GM12865 (cell line): ENCODE measurements at regions not wholly inside any gene's neighbourhood (a gene's known extent, or its start where the extent isn't known, plus 50 kb on each side); places are given as distances from the start of the nearest gene placed in this dataset.

Source experiments
- DNase-seq: peaks from one replicate; pipeline ENCODE4 v3.0.0; 2010; ENCODE audit warnings: low read depth
- H3K4me3 ChIP-seq: 2 replicates; pipeline ENCODE4 v1.5.1; 2011; ENCODE audit warnings: mild to moderate bottlenecking, low read depth, low read length, control low read depth
- TF ChIP-seq, protein P1 (sequence below): IDR thresholded peaks from 2 replicates; pipeline ENCODE4 v1.5.1; 2011; ENCODE audit warnings: low read length, control low read depth, low read depth, inconsistent platforms; ENCODE audit not compliant: insufficient read depth; ENCODE audit errors: missing control alignments

- H3K4me3 ChIP-seq = no peak overlapping the region
- DNase-seq = no peak
- TF ChIP-seq, protein P1, sequence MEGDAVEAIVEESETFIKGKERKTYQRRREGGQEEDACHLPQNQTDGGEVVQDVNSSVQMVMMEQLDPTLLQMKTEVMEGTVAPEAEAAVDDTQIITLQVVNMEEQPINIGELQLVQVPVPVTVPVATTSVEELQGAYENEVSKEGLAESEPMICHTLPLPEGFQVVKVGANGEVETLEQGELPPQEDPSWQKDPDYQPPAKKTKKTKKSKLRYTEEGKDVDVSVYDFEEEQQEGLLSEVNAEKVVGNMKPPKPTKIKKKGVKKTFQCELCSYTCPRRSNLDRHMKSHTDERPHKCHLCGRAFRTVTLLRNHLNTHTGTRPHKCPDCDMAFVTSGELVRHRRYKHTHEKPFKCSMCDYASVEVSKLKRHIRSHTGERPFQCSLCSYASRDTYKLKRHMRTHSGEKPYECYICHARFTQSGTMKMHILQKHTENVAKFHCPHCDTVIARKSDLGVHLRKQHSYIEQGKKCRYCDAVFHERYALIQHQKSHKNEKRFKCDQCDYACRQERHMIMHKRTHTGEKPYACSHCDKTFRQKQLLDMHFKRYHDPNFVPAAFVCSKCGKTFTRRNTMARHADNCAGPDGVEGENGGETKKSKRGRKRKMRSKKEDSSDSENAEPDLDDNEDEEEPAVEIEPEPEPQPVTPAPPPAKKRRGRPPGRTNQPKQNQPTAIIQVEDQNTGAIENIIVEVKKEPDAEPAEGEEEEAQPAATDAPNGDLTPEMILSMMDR = no peak
Observed at GRCh38 chr9:4371108-4371507, 71.2 kb upstream of the GLIS3 start.

- no peak for DNase-seq
- H3K4me3 ChIP-seq = no peak overlapping the region
- TF ChIP-seq, protein P1 = no peak
Observed at GRCh38 chr9:4370501-4370900, 70.6 kb upstream of the GLIS3 start.

GRCh38 chr9:4366591-4367330 is 66.9 kb upstream of the GLIS3 start:
- peak; percentile 56 for DNase-seq
- H3K4me3 ChIP-seq = no peak overlapping the region
- TF ChIP-seq, protein P1 = peak; percentile 73

GRCh38 chr9:4365055-4365454 is 65.2 kb upstream of the GLIS3 start:
- no peak overlapping the region for H3K4me3 ChIP-seq
- DNase-seq = no peak
- TF ChIP-seq, protein P1 = no peak

DNA sequence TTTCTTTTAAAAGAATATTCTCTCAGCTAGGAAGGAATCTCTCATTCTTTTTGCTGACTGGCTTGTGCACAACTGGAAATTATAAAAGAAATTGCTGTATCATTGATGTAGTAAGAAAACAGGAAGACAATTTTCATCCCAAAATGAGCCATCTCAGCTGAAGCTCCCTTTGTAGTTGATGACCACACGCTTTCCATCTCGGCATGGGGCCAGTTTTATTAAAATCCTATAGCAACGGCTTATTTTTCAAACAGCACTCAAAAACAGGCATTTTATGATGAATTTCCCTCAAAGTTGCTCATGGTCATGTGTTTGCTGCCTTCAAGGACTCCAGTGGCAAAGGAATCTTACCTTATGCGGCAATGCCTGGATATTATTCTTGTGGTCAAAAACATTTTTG is 62.4 kb upstream of the GLIS3 start:
- DNase-seq = no peak
- no peak overlapping the region for H3K4me3 ChIP-seq
- TF ChIP-seq, protein P1 = no peak

- H3K4me3 ChIP-seq = no peak overlapping the region
- DNase-seq = no peak
- TF ChIP-seq, protein P1 = no peak
Observed at GRCh38 chr9:4359016-4359415, 59.1 kb upstream of the GLIS3 start.

DNA sequence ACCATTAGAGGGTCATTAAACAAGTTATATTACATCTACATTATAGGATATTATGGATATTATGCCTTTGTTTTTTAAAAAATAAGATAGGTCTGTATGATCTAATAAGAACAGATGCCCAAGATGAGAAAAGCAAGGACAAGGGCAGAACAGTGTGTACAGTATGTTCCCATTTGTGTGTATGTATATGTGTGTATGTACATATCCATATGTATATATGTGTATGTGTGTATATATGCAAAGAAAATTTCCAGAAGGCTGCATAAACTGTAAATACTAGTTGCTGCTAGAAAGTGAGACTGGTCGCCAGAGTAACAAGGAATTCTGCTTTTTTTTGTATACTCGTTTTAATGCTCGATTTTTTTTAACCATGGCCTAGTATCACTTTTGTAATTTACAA is 58.1 kb upstream of the GLIS3 start:
- TF ChIP-seq, protein P1 = no peak
- no peak overlapping the region for H3K4me3 ChIP-seq
- DNase-seq = no peak
